ENCODE measurements at regions not wholly inside any gene's neighbourhood (a gene's known extent, or its start where the extent isn't known, plus 50 kb on each side); places are given as distances from the start of the nearest gene placed in this dataset.
A peak's percentile ranks its signal among the peaks of the same experiment; 100 is the strongest.
"Not testable (repeated sequence)": the region's sequence is repeated elsewhere in the genome, so short reads cannot be mapped to it uniquely, and the experiment has no call there.

DNA sequence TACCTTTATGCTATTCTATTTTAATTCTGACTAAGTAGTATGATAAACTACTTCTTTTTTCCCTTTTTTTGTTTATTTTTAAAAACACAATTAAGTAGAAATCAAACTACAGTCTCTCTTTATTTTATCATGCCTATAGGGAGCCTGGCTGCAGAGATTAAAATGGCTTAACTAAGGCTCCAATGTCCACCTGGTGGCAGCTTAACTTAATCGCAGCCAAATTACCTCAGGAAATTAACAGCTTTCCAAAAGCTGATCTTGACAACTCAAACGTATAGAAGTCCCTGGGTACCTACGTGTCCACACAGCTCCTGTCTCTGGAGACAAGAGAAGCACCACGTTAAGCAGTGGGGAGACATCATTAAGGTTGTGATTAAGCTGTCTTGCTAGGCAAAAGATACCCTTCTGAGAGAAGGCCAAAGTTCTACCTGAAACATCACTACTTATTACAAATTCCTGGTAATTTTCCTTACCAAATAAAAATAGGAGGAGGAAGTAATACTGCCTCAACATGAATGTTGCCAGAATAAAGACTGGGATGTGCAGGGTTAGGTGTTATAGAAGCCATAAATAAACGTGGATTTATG is 63.2 kb upstream of the SNX19 start:
- peak; percentile 1 for DNase-seq

DNA sequence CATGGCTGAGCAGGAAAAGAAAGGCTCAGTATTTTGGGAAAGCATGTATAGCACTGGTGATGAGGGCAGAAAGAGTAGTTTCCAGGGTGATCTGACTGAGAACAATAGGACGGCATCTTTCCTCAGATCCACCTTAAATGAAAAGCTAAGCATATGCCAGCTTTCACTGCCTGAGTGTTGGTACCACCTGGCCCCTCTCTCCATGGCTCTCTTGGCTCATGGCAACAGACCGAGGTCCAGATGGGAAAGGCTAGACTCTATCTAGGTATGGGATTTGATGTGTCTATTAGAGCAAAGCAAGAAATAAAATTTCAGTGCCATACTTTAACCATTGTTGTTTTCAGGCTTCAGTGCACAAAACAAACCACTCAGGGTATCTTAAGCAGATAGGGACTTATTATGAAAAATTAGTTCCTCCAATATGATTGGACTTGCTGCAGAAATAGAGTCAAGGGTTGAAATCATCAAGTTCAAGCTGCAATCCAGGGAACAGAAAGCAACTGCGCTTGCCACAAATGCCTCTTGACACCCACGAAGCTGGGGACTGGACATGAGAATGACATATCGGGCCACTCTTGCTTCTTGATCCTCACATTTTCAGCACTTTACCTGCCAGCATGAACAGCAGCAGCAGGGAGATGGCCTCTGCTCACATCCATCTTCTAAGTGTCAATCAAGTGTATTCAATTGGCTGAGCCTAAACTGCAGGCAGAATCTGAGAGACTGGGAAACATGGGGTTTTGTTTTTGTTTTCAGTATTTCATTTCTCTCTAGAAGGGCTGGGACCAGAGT is 64.0 kb upstream of the SNX19 start:
- DNase-seq = no peak

DNA sequence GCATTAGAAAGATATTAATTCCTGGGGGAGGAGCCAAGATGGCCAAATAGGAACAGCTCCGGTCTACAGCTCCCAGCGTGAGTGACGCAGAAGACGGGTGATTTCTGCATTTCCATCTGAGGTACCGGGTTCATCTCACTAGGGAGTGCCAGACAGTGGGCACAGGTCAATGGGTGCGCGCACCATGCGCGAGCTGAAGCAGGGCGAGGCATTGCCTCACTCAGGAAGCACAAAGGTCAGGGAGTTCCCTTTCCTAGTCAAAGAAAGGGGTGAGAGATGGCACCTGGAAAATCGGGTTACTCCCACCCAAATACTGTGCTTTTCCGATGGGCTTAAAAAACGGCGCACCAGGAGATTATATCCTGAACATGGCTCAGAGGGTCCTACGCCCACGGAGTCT is 68.0 kb upstream of the SNX19 start:
- DNase-seq = not testable (repeated sequence)

DNA sequence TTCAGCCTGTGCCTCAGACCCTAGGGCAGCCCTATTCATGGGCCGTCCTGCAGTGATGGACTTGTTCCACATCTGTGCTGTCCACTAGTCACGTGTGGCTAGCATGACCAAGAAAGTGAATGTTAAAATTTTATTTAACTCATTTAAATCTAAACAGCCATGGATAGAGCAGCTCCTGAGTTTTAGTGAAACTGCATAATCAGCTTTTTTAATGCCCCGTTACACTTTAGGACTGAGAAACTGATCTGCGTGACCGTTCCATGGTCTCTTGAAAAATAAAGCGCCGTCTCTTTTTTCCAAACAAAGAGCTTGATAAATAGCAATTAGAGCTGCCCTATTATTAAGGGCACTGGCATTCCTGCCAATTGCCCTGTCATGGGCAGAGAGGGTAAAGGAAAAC is 76.5 kb upstream of the SNX19 start:
- DNase-seq = no peak

DNA sequence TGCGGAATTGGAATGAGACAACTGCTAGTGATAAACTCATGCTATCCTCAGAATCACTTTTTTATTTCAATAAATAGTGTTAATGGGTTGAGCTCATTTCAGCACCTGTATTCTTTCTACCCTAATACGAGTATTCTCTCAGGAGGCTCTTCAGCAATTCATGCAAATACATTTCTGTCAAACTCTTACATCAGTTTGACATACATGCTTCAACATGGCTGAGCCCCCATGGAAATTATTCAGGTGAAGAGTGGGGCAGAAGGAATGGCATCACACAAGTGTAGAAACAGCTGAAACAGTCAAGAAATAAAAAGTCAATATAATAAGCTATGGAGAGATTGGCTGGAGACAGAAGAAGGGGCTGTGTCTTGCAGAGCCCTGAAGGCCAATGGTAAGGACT is 77.8 kb upstream of the SNX19 start:
- no peak for DNase-seq

DNA sequence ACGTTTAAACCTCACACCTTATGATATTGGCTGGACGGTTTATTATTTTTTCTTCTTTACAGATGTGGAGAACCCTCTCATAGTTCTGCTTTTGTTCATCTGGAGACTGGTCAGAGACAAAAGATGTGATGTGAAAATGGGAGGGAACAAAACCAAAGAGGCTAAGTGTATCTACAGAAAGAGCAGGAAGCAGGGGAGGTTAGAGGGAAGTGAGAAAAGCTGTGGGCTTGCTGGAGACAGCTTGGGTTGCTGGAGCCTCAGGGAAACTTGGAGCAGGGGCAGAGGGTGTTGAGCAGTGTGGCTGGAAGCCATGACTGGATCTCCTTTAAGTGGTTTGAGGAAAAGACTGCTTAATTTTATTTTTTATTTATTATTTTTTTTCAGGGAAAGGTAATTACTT is 79.0 kb upstream of the SNX19 start:
- no peak for DNase-seq

DNA sequence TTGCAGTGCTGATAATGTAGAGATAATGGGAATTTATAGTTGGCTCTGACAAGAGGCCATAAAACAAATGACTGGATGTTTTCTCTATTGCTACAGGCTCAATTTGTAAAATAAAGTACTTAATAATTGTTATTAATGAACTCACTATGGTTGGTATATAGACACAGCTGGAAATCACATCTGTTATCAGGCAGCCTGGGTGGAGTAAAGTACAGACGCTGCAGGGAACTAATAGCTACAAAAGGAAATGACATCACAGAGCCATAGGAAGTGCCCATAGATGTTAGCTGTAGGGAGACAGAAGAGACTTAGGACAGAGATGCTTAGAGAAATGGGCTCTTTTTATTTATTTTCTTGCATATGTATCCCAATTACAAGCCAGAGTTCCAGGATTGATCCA is 81.0 kb upstream of the SNX19 start:
- no peak for DNase-seq

DNA sequence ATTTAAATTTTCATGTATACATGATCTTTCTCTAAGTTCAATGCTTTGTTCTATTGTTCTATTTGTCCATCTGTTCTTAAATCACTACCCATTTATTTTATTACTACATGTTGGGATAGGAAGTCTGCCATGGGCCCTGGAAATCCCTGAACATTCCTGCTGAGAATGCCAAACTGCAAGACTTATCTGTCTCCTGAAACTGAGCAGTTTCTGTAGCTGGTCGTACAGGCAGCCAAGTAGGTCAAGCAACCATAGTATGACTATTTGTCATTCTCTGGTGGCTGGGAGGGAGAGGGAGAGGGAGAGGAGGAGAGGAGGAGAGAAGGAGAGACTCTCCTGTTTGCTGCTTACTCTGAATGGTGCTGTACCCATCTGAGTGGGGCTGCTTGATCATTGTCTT is 82.8 kb upstream of the SNX19 start:
- DNase-seq = no peak

DNA sequence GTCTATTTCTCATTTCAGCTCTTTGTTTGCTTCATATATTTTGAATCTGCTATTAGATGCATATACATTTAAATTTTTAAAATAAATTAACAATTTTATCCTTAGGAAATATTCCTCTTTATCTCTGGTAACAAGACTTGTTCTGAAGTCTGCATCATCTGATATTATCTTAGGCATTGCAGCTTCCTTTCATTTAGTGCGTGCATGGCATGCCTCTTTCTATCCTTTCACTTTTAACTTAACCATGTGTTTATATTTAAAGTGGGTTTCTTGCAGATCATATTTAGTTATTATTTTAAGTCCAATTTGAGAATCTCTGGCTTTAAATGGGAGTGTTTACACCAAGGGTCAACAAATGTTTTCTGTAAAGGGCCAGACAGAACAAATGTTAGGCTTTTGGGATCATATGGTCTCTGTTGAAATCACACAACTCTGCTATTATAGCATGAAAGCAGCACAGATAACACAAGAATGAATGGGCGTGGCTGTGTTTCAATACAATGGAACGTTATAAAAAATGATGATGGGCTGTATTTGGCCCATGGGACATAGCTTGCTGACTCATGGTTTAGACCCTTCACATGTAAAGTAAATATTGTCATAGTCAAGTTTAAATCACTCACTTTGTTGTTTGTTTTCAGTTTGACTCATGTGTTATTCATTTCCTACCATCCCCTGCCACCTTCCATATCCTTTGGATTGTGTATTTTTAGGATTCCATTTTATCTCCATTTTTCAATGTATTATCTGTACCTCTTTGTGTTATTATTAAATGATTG is 83.9 kb upstream of the SNX19 start:
- DNase-seq = peak; percentile 48

DNA sequence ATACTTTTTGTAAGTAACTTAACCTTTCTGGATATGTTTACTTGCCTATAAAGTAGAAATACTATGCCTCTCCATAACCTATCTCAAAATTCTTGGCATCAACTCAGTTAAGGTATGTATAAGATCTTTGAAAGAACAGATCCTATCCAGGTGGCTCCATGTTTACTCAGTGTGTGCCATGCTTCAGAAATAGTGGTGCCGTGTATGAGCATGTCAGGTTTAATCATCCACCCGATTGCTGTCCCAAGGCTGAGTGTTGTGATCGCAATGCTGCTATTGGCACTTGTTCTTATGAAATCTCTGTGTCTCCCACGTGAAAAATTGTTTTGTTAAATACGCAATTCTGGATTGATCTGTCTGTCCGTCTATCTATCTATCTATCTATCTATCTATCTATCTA is 85.9 kb upstream of the SNX19 start:
- DNase-seq = no peak

DNA sequence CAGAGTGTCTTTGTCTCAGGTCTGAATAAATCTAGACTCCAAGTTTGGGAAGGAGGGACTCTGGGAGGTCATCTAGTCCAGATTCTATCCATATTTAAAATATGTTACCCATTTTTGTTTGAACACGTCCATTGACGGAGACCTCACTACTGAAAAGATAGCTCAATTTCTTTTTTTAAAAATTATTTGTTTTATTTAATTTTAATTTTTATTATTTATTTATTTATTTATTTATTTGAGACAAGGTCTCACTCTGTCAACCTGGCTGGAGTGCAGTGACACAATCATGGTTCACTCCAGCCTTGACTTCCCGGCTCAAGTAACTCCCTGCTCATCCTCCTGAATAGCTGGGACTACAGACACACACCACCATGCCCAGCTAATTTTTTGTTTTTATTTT is 89.5 kb upstream of the SNX19 start:
- DNase-seq = no peak

DNA sequence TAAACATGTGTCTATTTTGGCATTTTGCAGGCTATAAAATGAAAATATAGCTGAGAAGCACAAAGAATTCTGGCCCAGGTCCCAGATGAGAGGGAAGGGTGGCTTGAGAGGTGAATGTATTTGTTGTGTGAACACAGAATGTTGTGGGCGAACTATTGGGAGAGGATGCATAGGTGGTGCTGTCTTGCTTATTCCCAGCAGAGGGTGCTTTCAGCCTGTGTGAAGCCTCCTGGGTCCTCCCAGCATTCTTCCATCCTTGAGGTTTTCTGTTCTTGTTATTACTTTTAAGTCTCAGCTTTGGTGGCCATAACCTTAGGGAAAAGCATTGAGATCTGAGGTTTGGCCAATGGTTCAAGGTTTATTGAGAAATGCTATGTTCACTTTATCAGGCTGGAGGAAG is 108.7 kb upstream of the SNX19 start:
- DNase-seq = no peak

DNA sequence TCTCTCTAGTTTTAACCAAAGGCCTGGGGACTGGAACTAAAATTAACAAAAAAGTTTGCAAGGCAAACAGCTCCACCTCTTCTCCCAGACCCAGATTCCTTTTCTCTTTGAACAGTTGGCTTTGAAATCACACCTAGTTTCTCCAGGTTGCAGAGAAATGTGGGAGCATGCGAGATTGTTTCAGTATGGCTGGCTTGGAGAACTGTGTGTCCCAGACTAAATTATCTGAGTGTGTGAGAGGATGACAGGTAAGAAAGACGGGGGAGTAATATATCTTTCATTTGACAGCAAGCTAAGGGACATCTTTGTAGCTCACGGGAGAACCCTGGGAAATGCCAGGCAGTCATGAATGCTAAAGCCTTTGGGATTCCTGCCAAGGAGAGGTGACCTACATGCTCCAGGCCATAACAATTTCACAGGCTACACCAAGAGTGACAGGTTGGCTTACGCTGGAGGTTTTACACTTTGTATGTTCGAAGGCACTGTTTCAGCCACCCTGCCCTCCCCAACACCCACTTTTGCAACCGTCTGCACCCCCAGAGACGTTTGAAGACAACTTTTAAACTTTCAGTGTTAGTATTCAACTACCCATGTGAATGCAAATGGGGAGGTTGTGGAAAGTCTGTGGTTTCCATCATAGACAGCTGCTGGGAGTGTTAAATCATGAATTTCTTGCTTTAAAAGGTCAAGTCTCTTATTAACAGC is 109.3 kb upstream of the SNX19 start:
- no peak for DNase-seq

DNA sequence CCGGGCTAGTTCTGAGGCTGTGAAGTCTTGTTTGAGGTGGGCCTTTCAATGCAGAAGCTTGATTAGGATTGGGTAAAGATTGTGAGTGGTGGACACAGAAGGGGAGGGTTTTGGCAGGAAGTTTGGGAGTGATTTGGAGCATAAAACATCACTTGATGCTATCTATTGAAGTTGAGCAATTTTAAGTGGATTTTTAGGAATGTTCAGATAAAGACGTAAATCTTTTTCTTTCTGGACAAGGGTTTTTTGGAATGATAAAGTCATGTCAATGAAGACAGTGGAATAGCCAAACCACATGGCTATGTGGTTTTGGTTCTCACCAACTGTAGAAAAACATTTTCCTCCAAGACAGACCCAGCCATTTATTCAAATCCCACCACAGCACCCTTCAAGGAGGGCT is 111.2 kb upstream of the SNX19 start:
- DNase-seq = no peak

DNA sequence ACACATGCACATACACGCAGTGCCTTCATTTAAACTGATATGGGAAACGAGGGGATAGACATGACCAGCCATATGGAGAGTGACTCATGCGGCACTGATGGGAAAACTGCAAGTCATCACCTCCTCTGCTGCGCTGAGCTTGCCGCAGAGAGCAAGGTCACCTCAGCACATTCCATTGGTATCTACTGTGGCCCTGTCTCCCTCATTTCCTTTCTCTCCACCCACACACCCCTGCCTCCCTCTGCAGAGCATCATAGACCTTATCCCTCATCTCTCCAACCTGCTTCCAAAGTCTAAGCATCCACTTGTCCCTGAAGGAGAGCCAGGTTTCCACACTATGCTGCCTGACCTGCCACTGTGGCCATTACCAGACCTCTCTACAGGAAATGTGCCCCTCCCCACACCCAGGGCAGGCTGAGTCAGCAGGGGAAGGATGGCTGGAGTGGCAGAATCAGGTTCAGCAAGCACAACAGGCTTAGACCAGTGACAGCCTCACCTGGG is 116.9 kb upstream of the SNX19 start:
- no peak for DNase-seq

DNA sequence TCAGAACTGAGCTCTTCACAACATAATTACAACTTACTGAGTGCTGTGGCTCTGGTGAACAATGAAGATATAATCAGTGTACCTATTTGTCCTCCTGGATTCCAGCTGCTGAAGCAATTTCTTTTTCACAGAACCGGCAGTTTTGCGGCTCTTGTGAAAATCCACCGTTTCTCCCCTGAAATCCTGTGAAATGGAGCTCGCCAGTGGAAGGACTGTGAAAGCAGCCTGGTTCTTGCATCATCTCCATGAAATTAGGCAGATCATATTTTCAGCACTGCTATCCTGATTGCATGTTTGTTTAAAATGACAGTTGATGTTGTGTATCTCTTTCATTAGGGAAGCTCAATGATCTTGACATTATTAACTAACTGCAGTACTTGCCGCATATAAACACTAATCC is 120.2 kb upstream of the SNX19 start:
- DNase-seq = no peak

DNA sequence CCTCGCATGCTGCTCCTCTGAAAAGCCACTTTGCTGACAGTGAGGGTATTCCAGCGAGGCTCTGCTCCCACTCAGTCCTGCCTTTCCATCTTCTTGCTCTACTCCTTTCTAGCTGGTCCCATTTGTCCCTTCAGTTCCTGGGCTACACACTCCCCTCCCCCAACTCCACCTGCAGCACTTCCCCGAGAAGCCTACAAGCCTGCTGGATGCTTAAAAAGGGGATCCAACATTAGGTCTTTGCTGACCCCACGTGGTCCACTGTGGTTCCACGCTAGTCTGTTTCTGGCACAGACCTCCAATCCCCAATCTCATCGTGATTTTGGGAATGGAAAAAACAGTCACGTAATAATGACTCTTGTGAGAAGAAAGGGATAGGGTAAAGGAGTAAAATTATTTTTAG is 121.6 kb upstream of the SNX19 start:
- DNase-seq = no peak

DNA sequence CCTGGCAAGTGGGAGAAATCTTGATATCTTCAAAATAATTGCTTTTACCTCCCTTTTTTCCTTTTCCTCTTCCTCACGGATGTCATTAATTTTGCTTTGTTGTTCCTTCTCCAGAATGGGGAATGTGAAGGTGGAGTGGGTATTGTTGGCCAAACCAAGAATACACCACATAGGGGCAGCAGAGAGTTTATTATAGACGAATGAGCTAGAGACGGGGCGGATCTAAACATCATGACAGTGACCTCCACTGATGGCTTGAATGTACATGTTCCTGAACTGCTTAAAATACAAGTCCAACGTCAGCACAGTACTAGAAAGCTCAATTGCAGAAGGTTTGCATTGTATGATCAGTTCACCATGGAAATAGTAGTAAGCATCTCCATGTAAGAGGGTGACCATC is 122.3 kb upstream of the SNX19 start:
- no peak for DNase-seq

DNA sequence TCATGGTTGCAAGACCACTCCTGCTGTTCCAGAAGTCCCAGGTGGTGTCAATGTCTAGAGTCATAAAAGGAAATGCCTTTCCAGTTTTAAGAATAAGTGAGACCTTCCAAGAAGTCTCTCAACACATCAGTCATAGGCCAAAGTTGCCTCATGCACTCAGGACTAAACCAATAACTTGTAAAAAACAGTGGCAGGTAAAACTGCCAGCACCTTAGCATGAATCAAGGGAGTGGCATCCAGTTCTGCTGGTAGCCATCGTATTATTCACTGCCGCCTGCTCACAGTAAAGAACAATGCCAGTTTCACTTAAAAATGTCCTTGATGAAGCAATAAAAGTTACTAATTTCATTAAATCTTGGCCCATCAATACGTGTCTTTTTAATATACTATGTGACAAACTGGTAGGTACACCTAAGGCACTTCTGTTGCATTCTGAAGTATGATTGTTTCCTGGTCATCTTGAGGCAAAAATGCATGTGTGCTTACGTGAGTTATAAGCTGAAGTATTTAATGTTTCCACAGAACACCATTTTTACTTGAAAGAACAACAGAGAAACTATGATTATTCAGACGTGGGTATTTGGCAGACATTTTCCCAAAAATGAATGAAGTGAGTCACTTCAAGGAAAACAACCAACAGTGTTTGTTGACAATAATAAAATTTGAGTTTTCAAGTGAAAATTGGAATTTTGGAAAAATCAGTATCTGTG is 125.2 kb upstream of the SNX19 start:
- no peak for DNase-seq

DNA sequence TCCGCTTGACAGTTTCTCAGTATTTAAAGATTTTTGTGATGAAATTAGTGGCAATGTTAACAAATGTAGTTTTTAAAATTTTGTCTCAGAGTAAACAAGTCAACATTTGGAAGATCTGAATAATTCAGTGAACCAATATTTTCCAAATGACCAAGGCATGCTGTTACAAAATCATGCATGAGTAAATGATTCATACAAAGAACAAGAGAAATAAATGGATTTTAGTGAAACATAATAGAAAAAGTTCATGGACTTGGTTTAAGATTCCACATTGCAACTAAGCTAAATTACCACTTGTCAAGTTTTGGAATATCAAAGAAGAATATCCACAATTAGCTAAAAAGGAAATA is 125.7 kb upstream of the SNX19 start:
- no peak for DNase-seq

DNA sequence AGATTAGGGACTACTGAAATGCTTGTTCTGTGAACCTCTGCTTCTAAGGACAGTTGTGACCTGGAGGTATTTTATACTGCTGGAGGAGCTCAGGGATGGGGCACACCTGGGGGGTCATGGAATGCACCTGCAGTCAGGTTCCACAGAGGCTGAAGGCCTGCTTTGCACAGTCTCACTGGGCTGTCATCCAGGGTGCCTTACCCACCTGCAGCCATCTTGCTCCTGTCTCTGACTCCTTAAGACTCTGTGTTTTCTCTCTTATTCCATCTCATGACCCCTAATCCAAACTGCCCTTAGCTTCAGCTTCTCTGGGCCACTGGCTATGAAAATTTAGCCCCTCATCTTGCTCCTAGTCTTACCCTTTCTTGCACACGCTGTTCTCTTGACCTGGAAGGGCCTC is 127.0 kb upstream of the SNX19 start:
- DNase-seq = no peak

DNA sequence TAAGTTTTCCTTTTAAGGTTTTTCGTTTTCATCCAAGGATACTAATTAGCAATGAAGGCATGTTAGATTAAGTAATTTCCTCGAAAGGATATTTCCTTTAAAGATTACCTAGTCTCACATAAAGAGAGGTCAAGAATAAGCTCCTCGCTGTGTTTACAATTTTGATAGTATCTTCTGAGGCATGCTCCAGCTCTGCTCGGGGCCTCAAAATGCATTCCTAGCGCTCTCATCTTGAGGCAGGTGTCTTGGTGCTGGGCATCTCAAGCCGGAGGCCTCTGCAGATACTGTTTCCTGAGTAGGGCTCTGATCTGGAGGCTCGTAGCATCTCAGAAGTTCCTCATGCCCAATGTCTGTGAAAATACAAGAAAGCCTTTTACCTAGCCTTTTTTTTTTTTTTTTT is 128.6 kb upstream of the SNX19 start:
- no peak for DNase-seq

DNA sequence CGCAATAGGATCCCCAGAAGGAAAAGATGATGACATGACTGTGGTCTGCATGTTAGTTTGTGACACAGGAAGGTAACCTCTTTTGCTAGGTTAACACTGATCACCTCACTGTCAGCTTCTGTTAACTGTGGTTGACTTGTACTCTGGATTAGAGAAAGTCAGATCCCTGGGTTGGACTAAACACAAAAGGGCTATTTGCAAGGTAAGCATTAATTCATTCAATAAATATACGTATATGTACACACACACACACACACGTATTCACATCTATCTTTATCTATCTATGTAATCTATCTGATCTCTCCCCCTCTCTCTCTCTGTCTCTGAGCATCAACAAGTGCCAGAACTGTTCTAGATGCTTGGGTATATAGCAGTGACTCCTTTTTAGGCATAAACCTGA is 136.1 kb upstream of the SNX19 start:
- DNase-seq = no peak

All from SHP77 treated with DMSO at 0.1 percent for 48 hours (cell line).